Right lobe of liver (tissue), 4 donors: ENCODE measurements at regions not wholly inside any gene's neighbourhood (a gene's known extent, or its start where the extent isn't known, plus 50 kb on each side); places are given as distances from the start of the nearest gene placed in this dataset.
"Not testable (repeated sequence)": the region's sequence is repeated elsewhere in the genome, so short reads cannot be mapped to it uniquely, and the experiment has no call there.

Experiments
- POLR2A ChIP-seq: fragments of 450-650 bp; IDR thresholded peaks from one replicate; pipeline ENCODE4 v1.6.1; 2017; ENCODE audit warnings: antibody characterized with exemption, mild to moderate bottlenecking
- TF ChIP-seq, protein P1 (sequence below), 4 donors: fragments of 200-600 bp in 3 of 4; fragments of 450-650 bp in 1 of 4; IDR thresholded peaks; one replicate each; pipeline versions ENCODE4 v1.5.1 to v1.8.0; 2016 to 2022; ENCODE audit warnings: antibody characterized with exemption in 4 of 4, mild to moderate bottlenecking in 2 of 4
- donor health status: DM: no; HTN: no; CAD: no.
- donor health status: DM: no; HTN: no; CAD: no.
- donor health status: DM: no; HTN: yes; CAD: no.

DNA sequence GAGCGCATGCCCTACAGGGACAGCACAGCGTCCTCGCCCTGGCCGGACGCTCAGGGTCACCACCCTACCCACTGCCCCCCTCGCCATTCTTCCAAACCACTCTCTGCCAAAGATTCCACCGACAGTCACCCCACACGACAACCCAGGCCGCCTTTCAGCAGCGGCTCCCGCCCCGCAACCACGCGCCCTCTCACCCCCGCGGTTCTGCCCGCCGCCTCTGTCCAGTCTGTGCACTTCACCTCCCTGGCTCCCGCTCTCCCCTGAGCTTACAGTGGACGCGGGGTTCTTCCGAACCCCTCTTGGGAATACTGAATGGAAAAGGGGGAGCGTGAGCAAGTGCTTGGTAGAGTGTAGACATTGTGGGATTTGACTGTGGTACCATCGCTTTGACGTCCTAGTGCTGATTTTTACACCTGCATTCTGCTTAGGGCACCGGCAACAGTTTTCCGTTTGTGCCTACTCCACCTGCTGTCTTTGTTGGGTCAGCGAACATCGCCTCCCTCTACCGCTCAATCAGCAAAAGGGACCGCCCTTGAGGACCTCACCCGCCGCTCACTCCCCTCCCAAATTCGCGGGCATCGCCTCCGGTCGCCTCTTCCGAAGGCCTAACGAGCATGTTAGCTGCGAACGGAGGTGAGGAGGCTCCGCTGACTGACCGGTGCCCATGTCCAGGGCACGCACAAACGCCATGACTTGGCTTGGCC lies 119.1 kb downstream of the PPIAL4A start:
- TF ChIP-seq, protein P1, sequence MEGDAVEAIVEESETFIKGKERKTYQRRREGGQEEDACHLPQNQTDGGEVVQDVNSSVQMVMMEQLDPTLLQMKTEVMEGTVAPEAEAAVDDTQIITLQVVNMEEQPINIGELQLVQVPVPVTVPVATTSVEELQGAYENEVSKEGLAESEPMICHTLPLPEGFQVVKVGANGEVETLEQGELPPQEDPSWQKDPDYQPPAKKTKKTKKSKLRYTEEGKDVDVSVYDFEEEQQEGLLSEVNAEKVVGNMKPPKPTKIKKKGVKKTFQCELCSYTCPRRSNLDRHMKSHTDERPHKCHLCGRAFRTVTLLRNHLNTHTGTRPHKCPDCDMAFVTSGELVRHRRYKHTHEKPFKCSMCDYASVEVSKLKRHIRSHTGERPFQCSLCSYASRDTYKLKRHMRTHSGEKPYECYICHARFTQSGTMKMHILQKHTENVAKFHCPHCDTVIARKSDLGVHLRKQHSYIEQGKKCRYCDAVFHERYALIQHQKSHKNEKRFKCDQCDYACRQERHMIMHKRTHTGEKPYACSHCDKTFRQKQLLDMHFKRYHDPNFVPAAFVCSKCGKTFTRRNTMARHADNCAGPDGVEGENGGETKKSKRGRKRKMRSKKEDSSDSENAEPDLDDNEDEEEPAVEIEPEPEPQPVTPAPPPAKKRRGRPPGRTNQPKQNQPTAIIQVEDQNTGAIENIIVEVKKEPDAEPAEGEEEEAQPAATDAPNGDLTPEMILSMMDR (IDR thresholded peaks at IDR 0.05) = not testable (repeated sequence)
- TF ChIP-seq POLR2A = not testable (repeated sequence)
